Fibroblast of mammary gland (primary cell): ENCODE measurements at regions not wholly inside any gene's neighbourhood (a gene's known extent, or its start where the extent isn't known, plus 50 kb on each side); places are given as distances from the start of the nearest gene placed in this dataset.

Experiments used
- DNase-seq: peaks from one replicate; pipeline ENCODE4 v3.0.0-alpha.2; 2010; ENCODE audit warnings: low read depth
- H3K4me3 ChIP-seq: 2 replicates; pipeline ENCODE4 v1.5.1; 2011; ENCODE audit warnings: low read depth, mild to moderate bottlenecking, low read length, moderate library complexity; ENCODE audit not compliant: control insufficient read depth
- TF ChIP-seq, protein P1 (sequence below): conservative IDR thresholded peaks from 2 replicates; pipeline ENCODE4 v1.5.1; 2011; ENCODE audit warnings: low read depth, low read length, inconsistent platforms; ENCODE audit not compliant: control insufficient read depth, insufficient read depth

DNA sequence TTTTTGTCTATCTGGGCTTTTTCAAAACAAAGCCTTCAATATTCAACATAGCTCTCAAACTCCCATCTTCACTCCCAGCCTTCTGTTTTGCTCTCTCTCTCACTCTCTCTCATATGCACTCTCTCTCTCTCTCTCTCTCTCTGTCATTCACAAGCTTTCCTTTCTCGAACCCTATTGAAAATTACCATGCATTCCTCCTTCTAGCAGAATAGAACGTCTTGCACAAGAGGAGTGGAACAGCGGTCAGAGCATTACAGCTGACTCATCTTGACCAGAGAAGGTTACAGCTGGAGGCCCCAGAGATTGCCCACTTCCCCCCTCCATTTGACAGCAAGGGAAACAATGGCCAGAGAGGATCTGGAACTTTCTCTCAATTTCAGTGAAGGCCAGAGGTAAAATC lies 51.0 kb upstream of the LIFR start:
- peak; percentile 96 for DNase-seq
- TF ChIP-seq, protein P1, sequence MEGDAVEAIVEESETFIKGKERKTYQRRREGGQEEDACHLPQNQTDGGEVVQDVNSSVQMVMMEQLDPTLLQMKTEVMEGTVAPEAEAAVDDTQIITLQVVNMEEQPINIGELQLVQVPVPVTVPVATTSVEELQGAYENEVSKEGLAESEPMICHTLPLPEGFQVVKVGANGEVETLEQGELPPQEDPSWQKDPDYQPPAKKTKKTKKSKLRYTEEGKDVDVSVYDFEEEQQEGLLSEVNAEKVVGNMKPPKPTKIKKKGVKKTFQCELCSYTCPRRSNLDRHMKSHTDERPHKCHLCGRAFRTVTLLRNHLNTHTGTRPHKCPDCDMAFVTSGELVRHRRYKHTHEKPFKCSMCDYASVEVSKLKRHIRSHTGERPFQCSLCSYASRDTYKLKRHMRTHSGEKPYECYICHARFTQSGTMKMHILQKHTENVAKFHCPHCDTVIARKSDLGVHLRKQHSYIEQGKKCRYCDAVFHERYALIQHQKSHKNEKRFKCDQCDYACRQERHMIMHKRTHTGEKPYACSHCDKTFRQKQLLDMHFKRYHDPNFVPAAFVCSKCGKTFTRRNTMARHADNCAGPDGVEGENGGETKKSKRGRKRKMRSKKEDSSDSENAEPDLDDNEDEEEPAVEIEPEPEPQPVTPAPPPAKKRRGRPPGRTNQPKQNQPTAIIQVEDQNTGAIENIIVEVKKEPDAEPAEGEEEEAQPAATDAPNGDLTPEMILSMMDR, result no peak
- no peak overlapping the region for H3K4me3 ChIP-seq

DNA sequence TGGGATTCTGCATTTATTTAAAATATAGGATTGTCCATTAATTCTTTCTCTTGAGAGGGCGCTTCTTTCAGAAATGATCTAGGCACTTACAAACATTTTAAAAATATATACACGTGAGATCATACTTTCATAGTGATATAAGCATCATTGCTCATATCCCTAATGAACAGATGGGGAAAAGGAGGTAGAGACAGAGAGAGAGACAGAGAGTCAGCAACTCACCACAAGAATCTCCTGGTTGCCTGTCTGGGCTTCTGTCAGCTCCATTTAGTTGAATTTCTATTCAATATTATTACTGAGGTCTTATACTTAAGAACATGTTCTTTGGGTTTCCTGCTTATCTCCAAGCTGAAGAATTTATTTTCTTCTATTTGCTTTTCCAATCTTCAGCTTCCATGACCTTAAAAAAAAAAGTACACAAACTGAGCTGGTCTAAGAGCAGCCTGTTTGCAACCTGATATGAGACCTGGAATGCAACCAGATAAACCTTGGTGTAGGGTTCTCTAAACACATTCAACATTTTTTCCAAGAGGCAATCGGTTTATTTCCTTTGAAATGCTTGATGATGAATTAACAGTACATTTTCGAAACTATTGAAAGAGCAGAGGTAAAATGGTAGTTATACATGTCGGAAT lies 51.6 kb upstream of the LIFR start:
- TF ChIP-seq, protein P1, result no peak
- no peak overlapping the region for H3K4me3 ChIP-seq
- peak; percentile 61 for DNase-seq

DNA sequence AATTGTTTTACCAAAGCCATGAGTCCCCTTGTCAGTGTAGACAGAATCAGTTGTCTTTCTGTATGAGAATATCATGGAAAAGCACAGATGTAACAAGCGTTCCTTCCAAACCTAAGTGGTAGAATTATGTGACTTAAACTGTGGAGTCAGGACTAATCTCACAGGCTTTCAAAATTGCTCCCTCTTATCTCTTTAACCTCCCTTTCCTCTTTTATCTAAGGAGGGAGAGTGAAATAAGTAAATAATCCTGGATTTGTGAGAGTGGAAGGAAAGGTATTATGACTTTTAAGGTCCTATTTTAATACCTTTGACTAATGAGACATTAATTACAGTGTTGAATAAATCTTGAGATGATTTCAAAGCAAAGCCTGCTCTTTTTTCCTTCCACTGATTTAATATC lies 52.4 kb upstream of the LIFR start:
- TF ChIP-seq, protein P1, result no peak
- no peak overlapping the region for H3K4me3 ChIP-seq
- DNase-seq, result no peak

DNA sequence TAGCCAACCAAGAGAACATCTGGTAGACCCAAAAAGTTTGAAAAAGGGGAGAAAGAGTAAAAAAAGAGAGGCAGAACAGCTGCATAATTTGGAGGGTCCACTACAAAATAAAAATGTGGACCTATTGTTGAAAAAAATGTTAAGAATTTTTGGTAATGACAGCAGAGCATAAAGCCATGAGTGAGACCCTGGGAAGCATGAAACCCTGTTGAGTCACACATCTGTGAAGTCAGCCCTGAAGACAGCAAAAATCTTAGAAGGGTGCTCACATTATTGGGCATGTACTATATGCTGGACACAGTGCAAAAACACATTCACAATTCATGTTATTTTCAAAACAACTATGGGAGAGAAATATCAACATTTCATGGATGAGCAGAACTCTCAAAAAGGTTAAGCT lies 56.4 kb upstream of the LIFR start:
- no peak overlapping the region for H3K4me3 ChIP-seq
- no peak for DNase-seq
- TF ChIP-seq, protein P1, result no peak

DNA sequence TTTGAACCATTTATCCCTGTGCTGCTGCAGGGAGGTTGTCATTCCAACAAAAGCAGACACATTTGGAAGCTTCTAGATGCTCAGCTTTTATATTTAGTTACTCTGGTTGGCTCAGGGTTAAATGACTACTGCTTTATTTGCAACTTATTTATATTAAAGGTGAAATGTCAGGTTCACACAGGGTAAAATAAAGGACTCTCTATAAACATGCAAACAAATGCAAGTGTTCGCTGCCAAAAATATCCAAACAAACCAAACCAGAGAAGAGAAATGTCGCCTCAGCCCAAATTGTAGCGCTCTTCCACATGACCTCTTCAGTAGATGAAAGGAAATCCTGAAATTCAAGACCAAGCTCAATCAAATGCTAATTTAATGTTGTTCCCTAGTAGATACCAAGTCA lies 57.0 kb upstream of the LIFR start:
- no peak for DNase-seq
- TF ChIP-seq, protein P1, result no peak
- no peak overlapping the region for H3K4me3 ChIP-seq

DNA sequence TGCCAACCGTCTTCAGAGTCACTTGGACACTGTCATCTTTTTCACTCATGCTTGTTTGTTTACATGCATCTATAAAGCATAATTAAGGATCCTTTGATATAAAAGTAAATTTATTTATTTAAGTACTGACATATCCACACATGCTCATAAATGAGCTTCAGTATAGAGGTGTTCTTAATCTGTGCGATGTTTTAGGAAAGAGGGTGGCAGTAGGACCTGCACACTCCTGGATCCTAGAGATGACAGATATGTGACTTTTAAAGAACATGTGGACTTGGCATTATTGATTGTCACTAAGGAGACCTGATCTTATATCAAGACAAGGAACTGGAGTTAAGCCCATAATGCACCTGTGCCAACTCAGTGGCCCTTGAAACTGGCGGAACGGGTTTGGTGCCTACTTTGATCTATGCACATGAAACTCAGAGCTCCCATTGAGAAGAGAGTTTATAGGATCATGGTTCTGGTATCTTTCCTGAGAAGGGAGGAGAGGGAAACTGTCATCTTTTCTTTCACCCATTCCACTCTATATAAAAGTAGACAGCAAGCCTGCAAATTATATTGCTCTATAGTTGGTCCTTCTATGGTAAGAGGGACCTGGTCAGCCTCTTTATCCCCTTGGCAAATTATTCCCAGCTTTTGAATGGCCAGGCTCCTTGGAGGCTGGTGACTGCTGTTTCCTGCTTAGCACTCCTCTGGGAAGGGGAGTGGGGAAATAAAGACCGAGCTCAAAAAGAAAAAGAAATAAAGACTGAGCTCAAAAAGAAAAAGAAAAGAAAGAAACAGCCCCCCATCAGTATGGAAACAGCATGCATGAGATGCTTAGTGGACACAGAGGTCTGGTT lies 57.8 kb upstream of the LIFR start:
- no peak for DNase-seq
- TF ChIP-seq, protein P1, result no peak
- no peak overlapping the region for H3K4me3 ChIP-seq
